Stimulated activated CD8-positive, alpha-beta memory T cell treated with anti-CD3 and anti-CD28 coated beads, Interleukin-15, amount 100 ng/mL, for 1 hour (primary cell): ENCODE measurements at regions not wholly inside any gene's neighbourhood (a gene's known extent, or its start where the extent isn't known, plus 50 kb on each side); places are given as distances from the start of the nearest gene placed in this dataset.
"Not testable (repeated sequence)": the region's sequence is repeated elsewhere in the genome, so short reads cannot be mapped to it uniquely, and the experiment has no call there.

Experiments
- DNase-seq: peaks from one replicate; pipeline ENCODE4 v3.0.0-alpha.2; 2020; ENCODE audit warnings: low read depth

- DNase-seq: no peak
Measured at GRCh38 chr2:40579247-40579646, 127.4 kb upstream of the SLC8A1 start.

DNA sequence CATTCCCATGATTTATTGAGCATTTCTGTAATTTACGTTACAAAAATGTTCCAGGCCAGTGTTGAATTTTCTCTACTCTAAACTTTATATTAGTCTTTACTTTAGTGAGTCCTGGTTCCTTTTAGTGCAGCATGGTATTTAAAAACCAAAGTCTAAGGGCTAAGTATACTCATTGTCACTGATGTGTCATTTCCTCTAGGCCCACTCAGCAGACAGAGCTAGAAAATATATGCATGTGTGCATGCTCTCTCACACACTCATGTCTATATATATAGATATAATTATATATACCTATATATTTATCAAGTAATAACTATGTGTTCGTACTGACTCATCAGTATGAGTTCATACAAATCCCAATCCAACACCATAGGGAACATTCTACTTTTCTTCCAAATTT lies 132.5 kb upstream of the SLC8A1 start:
- DNase-seq: no peak

- no peak for DNase-seq
Measured at GRCh38 chr2:40591774-40592173, 139.9 kb upstream of the SLC8A1 start.

- no peak for DNase-seq
Measured at GRCh38 chr2:40592218-40592617, 140.3 kb upstream of the SLC8A1 start.

DNA sequence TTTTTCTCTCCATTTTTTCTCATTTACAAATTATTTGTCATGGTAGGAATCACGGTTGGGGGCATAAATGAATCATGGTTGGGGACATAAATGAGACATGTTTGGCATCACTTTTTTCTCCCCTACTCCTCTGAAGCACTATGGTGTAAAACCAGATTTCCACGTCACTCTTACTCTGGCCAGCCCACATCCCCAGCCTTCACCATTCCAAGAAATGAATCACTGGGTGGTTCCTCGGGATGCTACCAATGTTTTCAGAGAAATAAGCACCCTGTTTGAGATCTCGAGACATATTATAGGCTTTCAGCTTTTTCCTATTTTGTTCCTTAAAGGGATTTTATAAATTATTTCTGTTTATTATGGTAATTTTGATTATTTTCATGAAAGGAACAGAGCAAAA lies 155.0 kb upstream of the SLC8A1 start:
- DNase-seq: no peak

- no peak for DNase-seq
Measured at GRCh38 chr2:40611196-40611595, 159.3 kb upstream of the SLC8A1 start.

DNA sequence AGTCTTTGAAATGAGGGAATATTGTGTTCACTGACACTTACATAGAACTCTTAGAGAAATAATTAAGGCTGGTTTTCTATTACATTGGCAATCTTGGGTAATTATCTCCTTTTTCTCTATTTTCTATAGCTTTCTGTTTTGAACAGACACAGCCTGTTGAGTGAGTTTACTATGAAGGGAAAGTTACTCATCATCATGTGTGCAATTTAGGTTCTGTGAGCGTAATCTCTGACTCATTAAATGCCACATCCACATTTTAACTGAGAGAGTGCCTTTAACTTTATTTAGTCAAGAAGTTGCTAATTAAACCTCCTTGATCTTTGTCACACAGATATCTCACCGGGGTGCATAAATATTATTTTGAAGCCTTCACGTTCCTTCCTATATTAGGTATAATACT lies 174.0 kb upstream of the SLC8A1 start:
- no peak for DNase-seq

DNA sequence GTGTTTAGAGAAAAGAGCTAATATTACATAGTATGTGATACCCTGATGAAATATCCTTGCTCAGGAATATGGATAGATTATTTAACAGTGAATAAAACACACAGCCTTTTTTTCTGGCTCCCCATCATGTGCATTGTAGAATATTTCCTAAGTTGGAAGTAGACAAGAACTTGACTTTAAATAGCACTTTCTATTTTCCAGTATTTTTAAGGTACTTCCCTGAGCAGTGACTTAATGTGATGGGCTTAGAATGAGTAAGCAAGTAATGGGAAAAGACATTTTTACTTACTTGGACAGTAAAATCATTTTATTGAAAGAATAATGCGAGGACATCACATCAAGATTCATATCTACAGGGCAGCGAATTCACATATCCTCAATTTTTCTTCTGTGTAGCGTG lies 176.7 kb upstream of the SLC8A1 start:
- no peak for DNase-seq

DNA sequence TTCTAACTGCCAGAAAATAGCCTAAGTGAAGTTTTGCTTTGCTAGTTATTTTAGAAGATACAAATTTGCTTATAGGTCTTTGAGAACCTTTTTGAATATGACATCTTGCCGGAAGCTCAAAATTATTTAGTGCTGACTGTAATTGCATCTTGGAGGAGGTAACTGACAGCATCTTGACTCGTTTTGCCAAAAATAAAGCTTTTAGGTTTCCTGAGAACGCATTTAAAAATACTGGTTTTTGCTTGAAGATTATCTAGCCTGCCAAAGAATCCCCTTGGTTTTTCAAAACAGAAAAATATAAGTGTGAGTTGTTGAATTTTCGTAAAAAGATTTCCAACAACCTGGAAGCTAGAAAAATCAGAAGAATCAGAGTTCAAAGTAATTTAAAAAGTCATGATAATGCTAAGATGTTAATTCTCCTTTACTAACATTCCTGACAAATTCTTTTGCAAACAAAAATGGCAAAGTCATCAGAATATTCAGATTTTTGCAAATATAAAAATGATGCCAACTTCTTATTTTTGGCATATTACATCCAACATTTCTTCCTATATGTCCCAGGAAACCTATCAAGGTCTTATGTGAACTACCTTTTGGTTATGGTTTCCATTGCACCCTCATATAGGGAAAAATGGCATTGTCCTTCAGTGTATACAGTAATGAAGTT lies 178.0 kb upstream of the SLC8A1 start:
- no peak for DNase-seq

GRCh38 chr2:40639320-40639719 lies 187.4 kb upstream of the SLC8A1 start:
- DNase-seq: no peak

DNA sequence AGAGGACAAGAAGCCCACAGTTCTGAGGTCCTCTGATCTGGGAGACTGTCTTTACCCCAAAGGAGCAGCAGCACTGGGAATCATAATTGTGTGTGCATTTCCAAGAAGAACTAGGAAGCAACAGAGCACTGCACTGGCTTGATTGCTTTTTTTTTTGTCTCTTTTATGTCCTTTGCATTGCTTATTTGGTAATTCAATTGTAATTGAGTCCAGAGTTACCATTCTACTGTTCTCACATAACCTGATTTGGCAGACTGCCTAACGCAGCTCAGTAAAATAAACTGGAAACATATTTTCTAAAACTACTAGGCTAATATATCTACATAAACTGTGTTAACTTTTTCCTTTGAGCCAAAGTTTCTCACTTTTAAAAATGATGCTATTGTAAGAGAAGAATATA lies 190.3 kb upstream of the SLC8A1 start:
- DNase-seq: no peak

GRCh38 chr2:40642726-40643125 lies 190.8 kb upstream of the SLC8A1 start:
- DNase-seq: no peak

GRCh38 chr2:40646642-40647041 lies 194.8 kb upstream of the SLC8A1 start:
- DNase-seq: no peak

GRCh38 chr2:40652155-40652554 lies 200.3 kb upstream of the SLC8A1 start:
- no peak for DNase-seq

- DNase-seq: no peak
Measured at GRCh38 chr2:40653829-40654228, 201.9 kb upstream of the SLC8A1 start.

- DNase-seq: no peak
Measured at GRCh38 chr2:40654346-40654745, 202.5 kb upstream of the SLC8A1 start.

- DNase-seq: no peak
Measured at GRCh38 chr2:40658941-40659340, 207.1 kb upstream of the SLC8A1 start.

DNA sequence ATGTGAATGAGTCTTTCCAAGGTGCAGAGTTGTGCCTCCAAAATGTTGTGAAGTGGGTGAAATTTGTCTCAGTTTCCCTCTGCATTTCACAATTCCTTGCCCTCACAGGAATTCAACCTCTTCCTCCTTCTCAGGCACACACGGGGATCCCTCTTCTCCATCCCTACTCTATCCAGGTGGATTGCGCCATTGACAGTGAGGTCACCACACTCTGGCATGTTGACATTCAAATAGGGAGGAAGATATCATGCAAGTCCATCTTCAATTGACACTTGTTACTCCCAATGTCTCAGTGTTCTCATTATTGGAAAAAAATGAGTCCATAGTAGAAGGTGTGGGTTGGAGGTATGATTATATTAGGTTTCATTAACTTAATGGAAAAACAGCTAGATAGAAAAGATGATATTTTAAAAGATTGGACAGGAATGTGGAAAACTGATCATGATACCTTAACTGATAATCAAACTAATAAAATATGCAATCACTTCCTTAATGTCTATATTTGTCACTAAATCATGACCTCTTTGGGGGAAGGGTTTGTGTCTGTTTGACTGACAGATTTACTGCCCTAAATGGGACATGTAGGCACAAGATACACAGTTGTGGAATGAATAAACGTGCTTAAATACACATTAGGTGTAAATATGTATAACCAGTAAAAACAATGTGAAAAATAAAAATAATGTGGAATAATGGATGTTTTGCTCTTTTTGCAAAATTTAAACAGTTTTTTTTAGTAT lies 213.8 kb upstream of the SLC8A1 start:
- DNase-seq: no peak

DNA sequence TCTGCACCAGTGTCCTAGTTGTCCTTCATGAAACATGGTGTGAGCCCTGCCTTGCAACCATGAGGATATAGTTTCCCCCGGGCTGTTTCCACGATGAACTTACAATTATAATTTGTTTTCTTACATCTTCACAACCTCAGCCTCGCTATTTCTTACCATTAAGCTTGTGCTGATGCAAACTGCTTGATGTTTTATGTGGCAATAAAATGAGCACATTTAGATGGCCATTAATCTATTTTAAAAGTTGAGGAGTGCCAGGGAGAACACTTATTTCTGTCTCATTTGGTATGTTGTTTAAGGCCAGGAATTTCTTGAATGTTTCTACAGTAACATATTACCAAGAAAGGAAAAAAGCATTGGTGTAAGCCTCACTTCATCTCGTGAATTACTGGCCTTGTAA lies 214.5 kb upstream of the SLC8A1 start:
- no peak for DNase-seq

DNA sequence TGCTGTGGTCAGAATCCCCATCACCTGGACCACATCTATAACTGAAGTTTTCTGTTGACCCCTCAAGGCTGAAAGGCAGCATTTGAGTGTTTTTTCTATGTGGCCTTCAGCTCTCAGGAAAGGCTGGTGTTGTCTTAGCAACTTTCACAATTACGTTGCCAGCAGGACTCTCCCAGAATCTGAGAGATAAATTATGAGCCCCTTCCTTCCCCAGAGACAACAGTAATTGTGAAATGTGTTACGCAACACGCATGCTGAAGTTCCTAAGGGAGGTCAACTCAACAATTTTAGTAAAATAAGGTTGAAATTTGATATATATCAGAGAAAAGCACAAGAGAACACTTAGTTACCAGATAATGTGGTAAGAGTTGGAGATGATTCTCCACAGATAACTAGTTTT lies 216.5 kb upstream of the SLC8A1 start:
- no peak for DNase-seq

GRCh38 chr2:40676134-40676790 lies 224.4 kb upstream of the SLC8A1 start:
- not testable (repeated sequence) for DNase-seq

DNA sequence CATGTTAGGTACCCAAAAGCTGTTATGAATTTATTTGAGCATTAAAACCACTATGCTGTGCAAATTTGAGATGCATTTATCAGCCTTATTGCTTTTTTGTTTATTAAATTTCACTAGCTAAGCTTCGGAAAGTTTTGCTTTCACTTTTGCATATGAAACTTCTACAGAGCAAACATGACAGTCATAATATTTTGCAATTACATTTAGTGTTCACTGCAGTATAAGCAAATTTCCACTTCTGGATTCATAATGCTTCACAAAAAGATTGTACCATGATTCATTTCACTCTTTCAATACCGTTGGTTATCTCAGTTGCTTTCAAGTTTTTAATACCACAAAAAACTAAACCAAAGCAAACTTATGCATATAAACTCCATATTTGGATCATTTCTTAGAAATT lies 228.7 kb upstream of the SLC8A1 start:
- DNase-seq: no peak

GRCh38 chr2:40690036-40690435 lies 238.1 kb upstream of the SLC8A1 start:
- DNase-seq: no peak
